H1 (cell line): ENCODE measurements at regions not wholly inside any gene's neighbourhood (a gene's known extent, or its start where the extent isn't known, plus 50 kb on each side); places are given as distances from the start of the nearest gene placed in this dataset.

ENCODE experiments used
- CTCF ChIA-PET: fragments of 300-600 bp; sonication (Branson Sonifier 250); formaldehyde crosslinking; loops from one replicate; lab custom pipeline; 2021; ENCODE audit not compliant: partially characterized antibody; lab: Charles Lee
- POLR2A ChIA-PET: fragments of 300-600 bp; sonication (Branson Sonifier 250); formaldehyde crosslinking; loops from one replicate; lab custom pipeline; 2021; ENCODE audit warnings: inconsistent platforms; ENCODE audit not compliant: partially characterized antibody; lab: Charles Lee
- DNase-seq, 2 experiments: peaks; one replicate each; pipeline versions ENCODE4 v3.0.0 to v3.0.0-alpha.2; 2010 to 2022; ENCODE audit warnings: low spot score in 2 of 2, low read depth in 1 of 2, mixed read lengths in 1 of 2
- FAIRE-seq: peaks from 2 replicates; lab custom pipeline; 2011; peaks lifted over from hg19 to GRCh38; lab: Jason Lieb, UNC
- H2AFZ ChIP-seq: 2 replicates; pipeline ENCODE4 v1.8.1; 2012; ENCODE audit warnings: low read length, inconsistent platforms
- H2AK5ac ChIP-seq: 2 replicates; pipeline ENCODE4 v1.6.1; 2013; ENCODE audit warnings: low read depth, low read length
- H2BK120ac ChIP-seq: replicated peaks from 2 replicates; pipeline ENCODE3; 2013; ENCODE audit warnings: low read depth, low read length, inconsistent platforms
- H2BK12ac ChIP-seq: 2 replicates; pipeline ENCODE4 v1.6.1; 2013; ENCODE audit warnings: low read depth, low read length
- H2BK15ac ChIP-seq: 2 replicates; pipeline ENCODE4 v1.6.1; 2013; ENCODE audit warnings: low read length
- H2BK20ac ChIP-seq: 2 replicates; pipeline ENCODE4 v1.6.1; 2013; ENCODE audit warnings: low read length
- H2BK5ac ChIP-seq: 2 replicates; pipeline ENCODE4 v1.6.1; 2013; ENCODE audit warnings: low read depth, low read length
- H3K14ac ChIP-seq: 2 replicates; pipeline ENCODE4 v1.6.1; 2013; ENCODE audit warnings: inconsistent platforms; ENCODE audit not compliant: insufficient read length
- H3K18ac ChIP-seq: 2 replicates; pipeline ENCODE4 v1.6.1; 2013; ENCODE audit warnings: low read length; ENCODE audit errors: extremely low read depth
- H3K23ac ChIP-seq: 2 replicates; pipeline ENCODE4 v1.6.1; 2013; ENCODE audit warnings: inconsistent platforms; ENCODE audit not compliant: insufficient read length
- H3K23me2 ChIP-seq: 2 replicates; pipeline ENCODE4 v1.6.1; 2013; ENCODE audit warnings: low read depth, low read length
- H3K27ac ChIP-seq: 2 replicates; pipeline ENCODE4 v1.6.1; 2011; ENCODE audit warnings: low read depth, low read length, inconsistent platforms
- H3K27me3 ChIP-seq, 4 experiments: replicated peaks in 1 of 4; 1 replicate in 1 of 4; 2 replicates in 3 of 4; pipeline versions ENCODE4 v1.6.1 to v1.8.1; 2011 to 2013; ENCODE audit warnings: low read length in 3 of 4, mild to moderate bottlenecking in 3 of 4, inconsistent platforms in 2 of 4, mixed read lengths in 2 of 4, moderate library complexity in 1 of 4; ENCODE audit not compliant: control insufficient read depth in 3 of 4, insufficient read depth in 3 of 4; ENCODE audit errors: extremely low read depth in 1 of 4
- H3K36me3 ChIP-seq, 4 experiments: 2 replicates each; pipeline versions ENCODE4 v1.6.1 to v1.8.1; 2011 to 2013; ENCODE audit warnings: mild to moderate bottlenecking in 4 of 4, low read length in 3 of 4, moderate library complexity in 2 of 4, control low read depth in 1 of 4, inconsistent platforms in 1 of 4; ENCODE audit not compliant: insufficient read depth in 4 of 4, control insufficient read depth in 2 of 4
- H3K4ac ChIP-seq: replicated peaks from 2 replicates; pipeline ENCODE3; 2013; ENCODE audit warnings: low read length, low read depth, mixed read lengths, inconsistent platforms; ENCODE audit not compliant: insufficient read length
- H3K4me1 ChIP-seq, 4 experiments: replicated peaks in 1 of 4; 1 replicate in 1 of 4; 2 replicates in 3 of 4; pipeline versions ENCODE4 v1.6.1 to v1.8.1; 2011 to 2013; ENCODE audit warnings: low read length in 3 of 4, inconsistent platforms in 2 of 4, mixed read lengths in 1 of 4; ENCODE audit not compliant: insufficient read depth in 4 of 4, control insufficient read depth in 3 of 4
- H3K4me2 ChIP-seq, 2 experiments: 2 replicates each; pipeline versions ENCODE4 v1.6.1 to v1.8.1; 2011 to 2013; ENCODE audit warnings: low read depth in 2 of 2, low read length in 2 of 2, control low read depth in 1 of 2, inconsistent platforms in 1 of 2, mild to moderate bottlenecking in 1 of 2; ENCODE audit not compliant: insufficient read depth in 1 of 2
- H3K4me3 ChIP-seq, 4 experiments: fragments of 200-600, 300-600 bp in 1 of 4; sonication (generic), shearing (Covaris generic), sonication (Bioruptor Twin) in 1 of 4; 2 replicates each; pipeline versions ENCODE4 v1.5.1 to v1.8.1; 2011 to 2016; ENCODE audit warnings: low read length in 4 of 4, low read depth in 3 of 4, control low read depth in 2 of 4, inconsistent platforms in 2 of 4, mild to moderate bottlenecking in 2 of 4, mixed read lengths in 1 of 4, moderate library complexity in 1 of 4; ENCODE audit not compliant: insufficient read depth in 2 of 4; ENCODE audit errors: extremely low read depth in 1 of 4
- H3K56ac ChIP-seq: replicated peaks from 2 replicates; pipeline ENCODE3; 2013; ENCODE audit warnings: low read depth, mild to moderate bottlenecking, mixed read lengths, low read length, inconsistent platforms; ENCODE audit not compliant: insufficient read length
- H3K79me1 ChIP-seq: 2 replicates; pipeline ENCODE4 v1.6.1; 2013; ENCODE audit warnings: low read depth, low read length, control low read depth
- H3K79me2 ChIP-seq, 2 experiments: 2 replicates each; pipeline versions ENCODE4 v1.6.1 to v1.8.1; 2012 to 2013; ENCODE audit warnings: low read length in 2 of 2, mild to moderate bottlenecking in 2 of 2, inconsistent platforms in 1 of 2; ENCODE audit not compliant: insufficient read depth in 2 of 2, control insufficient read depth in 1 of 2
- H3K9ac ChIP-seq, 4 experiments: replicated peaks in 1 of 4; 1 replicate in 1 of 4; 2 replicates in 3 of 4; pipeline versions ENCODE4 v1.6.1 to v1.8.1; 2011 to 2013; ENCODE audit warnings: low read depth in 3 of 4, low read length in 3 of 4, control low read depth in 2 of 4, mild to moderate bottlenecking in 2 of 4, moderate library complexity in 2 of 4, inconsistent platforms in 1 of 4; ENCODE audit errors: extremely low read depth in 1 of 4
- H3K9me3 ChIP-seq, 2 experiments: 2 replicates each; pipeline versions ENCODE4 v1.6.1 to v1.8.1; 2012 to 2013; ENCODE audit warnings: mild to moderate bottlenecking in 2 of 2, moderate library complexity in 2 of 2, control low read depth in 1 of 2, inconsistent platforms in 1 of 2, low read depth in 1 of 2, low read length in 1 of 2, mixed read lengths in 1 of 2; ENCODE audit not compliant: insufficient read depth in 2 of 2
- H4K20me1 ChIP-seq, 2 experiments: replicated peaks in 1 of 2; 2 replicates each; pipeline versions ENCODE3 to v1.8.1; 2011 to 2013; ENCODE audit warnings: inconsistent platforms in 2 of 2, low read length in 2 of 2, mild to moderate bottlenecking in 1 of 2; ENCODE audit not compliant: insufficient read depth in 2 of 2, control insufficient read depth in 1 of 2
- H4K5ac ChIP-seq: 2 replicates; pipeline ENCODE4 v1.6.1; 2013; ENCODE audit warnings: low read length, low read depth, mixed read lengths, inconsistent platforms; ENCODE audit not compliant: insufficient read length
- H4K8ac ChIP-seq: 2 replicates; pipeline ENCODE4 v1.8.0; 2013; ENCODE audit warnings: mild to moderate bottlenecking, moderate library complexity, low read length, inconsistent platforms; ENCODE audit not compliant: insufficient read depth; ENCODE audit errors: extremely low read depth
- H4K91ac ChIP-seq: replicated peaks from 2 replicates; pipeline ENCODE3; 2013; ENCODE audit warnings: low read length, mixed read lengths, inconsistent platforms; ENCODE audit not compliant: insufficient read length
- CTBP2 ChIP-seq: IDR thresholded peaks from 2 replicates; pipeline ENCODE4 v1.7.0; 2011; ENCODE audit warnings: borderline replicate concordance, mild to moderate bottlenecking, moderate library complexity, mixed read lengths, low read length; ENCODE audit not compliant: insufficient read depth, insufficient read length
- GTF2F1 ChIP-seq: IDR thresholded peaks from 2 replicates; pipeline ENCODE4 v1.6.1; 2012; ENCODE audit warnings: low read depth, low read length, improper control_type of control experiment, borderline replicate concordance
- KDM4A ChIP-seq: IDR thresholded peaks from one replicate; pipeline ENCODE4 v1.7.1; 2012; ENCODE audit warnings: low read depth, mild to moderate bottlenecking, moderate library complexity, low read length, inconsistent platforms; ENCODE audit not compliant: severe bottlenecking
- SIN3A ChIP-seq, 2 experiments: IDR thresholded peaks in 1 of 2; conservative IDR thresholded peaks in 1 of 2; 2 replicates each; pipeline ENCODE4 v1.6.1; 2011 to 2012; ENCODE audit warnings: low read length in 2 of 2, improper control_type of control experiment in 1 of 2, low read depth in 1 of 2, mild to moderate bottlenecking in 1 of 2
- SP1 ChIP-seq: IDR thresholded peaks from 2 replicates; pipeline ENCODE4 v1.6.1; 2011; ENCODE audit warnings: low read depth, low read length
- SP4 ChIP-seq: IDR thresholded peaks from 2 replicates; pipeline ENCODE4 v1.6.1; 2012; ENCODE audit warnings: low read length, inconsistent platforms
- SRF ChIP-seq: IDR thresholded peaks from 2 replicates; pipeline ENCODE4 v1.6.1; 2011; ENCODE audit warnings: mild to moderate bottlenecking, low read depth, low read length, moderate library complexity
- TBP ChIP-seq: IDR thresholded peaks from 2 replicates; pipeline ENCODE4 v1.6.1; 2011; ENCODE audit warnings: low read depth, low read length, improper control_type of control experiment
- WGBS, 2 experiments: shearing (Covaris generic) in 1 of 2; methylation state at CpG; one replicate each; pipeline versions ENCODE4 v1.1.6 to v1.1.7; 2013 to 2015; ENCODE audit warnings: low lambda C conversion rate in 2 of 2, mixed read lengths in 2 of 2, inconsistent platforms in 1 of 2, low coverage in 1 of 2, missing lambda C conversion rate in 1 of 2; ENCODE audit not compliant: insufficient replicate concordance in 2 of 2, insufficient coverage in 1 of 2, insufficient read length in 1 of 2; ENCODE audit errors: extremely low coverage in 1 of 2, missing lambda C conversion rate in 1 of 2; 5-methylcytosine and 5-hydroxymethylcytosine counted together
- TF ChIP-seq, protein P1 (sequence below): IDR thresholded peaks from 2 replicates; pipeline ENCODE4 v1.6.1; 2011; ENCODE audit warnings: low read length, improper control_type of control experiment

DNA sequence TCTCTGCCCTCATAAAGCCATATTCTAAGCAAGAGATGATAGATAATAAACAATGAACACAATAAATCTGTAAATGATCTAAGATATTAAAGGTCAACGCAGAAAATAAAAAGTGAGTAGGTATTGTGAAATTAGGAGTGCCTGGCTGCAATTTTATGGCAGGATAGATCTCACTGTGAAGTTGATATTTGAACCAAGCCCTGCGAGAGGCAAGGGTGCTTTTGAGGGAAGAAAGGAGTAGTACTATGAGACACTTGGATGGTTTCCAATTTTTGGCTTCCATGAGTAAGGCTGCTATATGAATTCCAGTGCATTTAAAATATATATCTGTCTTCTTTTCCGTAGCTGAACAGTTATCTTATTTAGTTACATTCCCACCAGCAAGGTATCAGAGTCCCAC is 720.0 kb upstream of the CNTN5 start:
- no peak overlapping the region for H3K9ac ChIP-seq
- H3K23ac ChIP-seq = no peak overlapping the region
- H3K18ac ChIP-seq = no peak overlapping the region
- H2BK12ac ChIP-seq = no peak overlapping the region
- no peak overlapping the region for H4K8ac ChIP-seq
- no peak overlapping the region for H3K4ac ChIP-seq
- H3K27ac ChIP-seq = no peak overlapping the region
- H3K36me3 ChIP-seq = no peaks in the 10 kb centered on the region
- H3K23me2 ChIP-seq = no peaks in the 10 kb centered on the region
- H4K5ac ChIP-seq = no peak overlapping the region
- no peak for DNase-seq
- no peak overlapping the region for H2AK5ac ChIP-seq
- H2BK15ac ChIP-seq = no peak overlapping the region
- no peak overlapping the region for H2AFZ ChIP-seq
- H3K27me3 ChIP-seq = no peaks in the 10 kb centered on the region
- TF ChIP-seq CTBP2 = no peak
- TF ChIP-seq SIN3A (conservative IDR thresholded peaks at IDR 0.05 in 1 of 2, IDR thresholded peaks at IDR 0.05 in 1 of 2; ENCODE audit: low read depth in 1 of 2, low read length in 2 of 2) = no peak
- no peak for TF ChIP-seq SRF
- TF ChIP-seq, protein P1, sequence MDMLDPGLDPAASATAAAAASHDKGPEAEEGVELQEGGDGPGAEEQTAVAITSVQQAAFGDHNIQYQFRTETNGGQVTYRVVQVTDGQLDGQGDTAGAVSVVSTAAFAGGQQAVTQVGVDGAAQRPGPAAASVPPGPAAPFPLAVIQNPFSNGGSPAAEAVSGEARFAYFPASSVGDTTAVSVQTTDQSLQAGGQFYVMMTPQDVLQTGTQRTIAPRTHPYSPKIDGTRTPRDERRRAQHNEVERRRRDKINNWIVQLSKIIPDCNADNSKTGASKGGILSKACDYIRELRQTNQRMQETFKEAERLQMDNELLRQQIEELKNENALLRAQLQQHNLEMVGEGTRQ = no peak
- no peak for TF ChIP-seq SP1
- TF ChIP-seq TBP = no peak
- TF ChIP-seq GTF2F1 = no peak
- no peak for TF ChIP-seq SP4
- no peak for TF ChIP-seq KDM4A
- no peak overlapping the region for H2BK20ac ChIP-seq
- WGBS, 2 experiments = 95% methylated on average over 3 of the region's 3 CpGs; no CpG with 5 or more reads in 1 of the 2 experiments
- no peaks in the 10 kb centered on the region for H3K79me1 ChIP-seq
- no peak overlapping the region for H4K91ac ChIP-seq
- H3K4me1 ChIP-seq = no peaks in the 10 kb centered on the region
- H3K56ac ChIP-seq = no peak overlapping the region
- H3K9me3 ChIP-seq = no peaks in the 10 kb centered on the region
- H3K14ac ChIP-seq = no peak overlapping the region
- no peaks in the 10 kb centered on the region for H4K20me1 ChIP-seq
- H3K4me3 ChIP-seq = no peak overlapping the region
- no peak overlapping the region for H3K4me2 ChIP-seq
- H2BK120ac ChIP-seq = no peak overlapping the region
- FAIRE-seq = no peak
- H2BK5ac ChIP-seq = no peak overlapping the region
- CTCF ChIA-PET = no interaction called here
- no peaks in the 10 kb centered on the region for H3K79me2 ChIP-seq
- POLR2A ChIA-PET = no interaction called here
